Trophoblast cell (in vitro differentiated cells and primary cell): ENCODE measurements at regions not wholly inside any gene's neighbourhood (a gene's known extent, or its start where the extent isn't known, plus 50 kb on each side); places are given as distances from the start of the nearest gene placed in this dataset.
A peak's percentile ranks its signal among the peaks of the same experiment; 100 is the strongest.

ENCODE experiments used
- DNase-seq, 2 donors: peaks; one replicate each; pipeline ENCODE4 v3.0.0-alpha.2; 2016
- H2AFZ ChIP-seq: 2 replicates; pipeline ENCODE4 v1.6.1; 2013; ENCODE audit warnings: low read length, moderate library complexity, mild to moderate bottlenecking; ENCODE audit not compliant: insufficient read depth, poor library complexity
- H2AK5ac ChIP-seq: 2 replicates; pipeline ENCODE4 v1.6.1; 2013; ENCODE audit warnings: mild to moderate bottlenecking, low read length
- H2BK120ac ChIP-seq: 2 replicates; pipeline ENCODE4 v1.6.1; 2013; ENCODE audit warnings: low read length, mild to moderate bottlenecking, moderate library complexity; ENCODE audit not compliant: insufficient read depth, poor library complexity
- H2BK12ac ChIP-seq: 2 replicates; pipeline ENCODE4 v1.6.1; 2013; ENCODE audit warnings: mild to moderate bottlenecking, low read length, moderate library complexity
- H2BK5ac ChIP-seq: 2 replicates; pipeline ENCODE4 v1.6.1; 2013; ENCODE audit warnings: low read length, low read depth, moderate library complexity, mild to moderate bottlenecking; ENCODE audit not compliant: poor library complexity
- H3K14ac ChIP-seq: 2 replicates; pipeline ENCODE4 v1.6.1; 2013; ENCODE audit warnings: mild to moderate bottlenecking, low read length
- H3K18ac ChIP-seq: 2 replicates; pipeline ENCODE4 v1.6.1; 2013; ENCODE audit warnings: mild to moderate bottlenecking, low read length
- H3K23ac ChIP-seq: 2 replicates; pipeline ENCODE4 v1.6.1; 2013; ENCODE audit warnings: low read length
- H3K27ac ChIP-seq: 2 replicates; pipeline ENCODE4 v1.5.1; 2013; ENCODE audit warnings: low read depth, mild to moderate bottlenecking, inconsistent platforms, low read length, moderate library complexity
- H3K27me3 ChIP-seq: 2 replicates; pipeline ENCODE4 v1.6.1; 2013; ENCODE audit warnings: inconsistent platforms, mild to moderate bottlenecking, low read length, moderate library complexity; ENCODE audit not compliant: insufficient read depth
- H3K36me3 ChIP-seq, 2 experiments: 1 replicate in 1 of 2; 2 replicates in 1 of 2; pipeline ENCODE4 v1.6.1; 2013; ENCODE audit warnings: low read length in 2 of 2, mild to moderate bottlenecking in 2 of 2, moderate library complexity in 1 of 2; ENCODE audit not compliant: insufficient read depth in 2 of 2, control insufficient read depth in 1 of 2
- H3K4ac ChIP-seq: 2 replicates; pipeline ENCODE4 v1.6.1; 2013; ENCODE audit warnings: low read depth, mild to moderate bottlenecking, low read length, moderate library complexity
- H3K4me1 ChIP-seq, 2 experiments: 1 replicate in 1 of 2; 2 replicates in 1 of 2; pipeline ENCODE4 v1.6.1; 2013; ENCODE audit warnings: low read length in 2 of 2, mild to moderate bottlenecking in 2 of 2, moderate library complexity in 1 of 2; ENCODE audit not compliant: insufficient read depth in 2 of 2, control insufficient read depth in 1 of 2
- H3K4me2 ChIP-seq: 2 replicates; pipeline ENCODE4 v1.6.1; 2013; ENCODE audit warnings: inconsistent platforms, mild to moderate bottlenecking, low read length, moderate library complexity
- H3K4me3 ChIP-seq: 2 replicates; pipeline ENCODE4 v1.5.1; 2013; ENCODE audit warnings: mild to moderate bottlenecking, low read depth, low read length, inconsistent platforms
- H3K79me1 ChIP-seq: one replicate; pipeline ENCODE4 v1.6.1; 2013; ENCODE audit warnings: low read length
- H3K79me2 ChIP-seq: 2 replicates; pipeline ENCODE4 v1.6.1; 2013; ENCODE audit warnings: low read length, mild to moderate bottlenecking; ENCODE audit not compliant: control insufficient read depth, insufficient read depth, poor library complexity
- H3K9ac ChIP-seq: 2 replicates; pipeline ENCODE4 v1.6.1; 2013; ENCODE audit warnings: mild to moderate bottlenecking, low read length
- H3K9me3 ChIP-seq: 2 replicates; pipeline ENCODE4 v1.6.1; 2013; ENCODE audit warnings: low read depth, mild to moderate bottlenecking, control low read depth, inconsistent platforms, low read length; ENCODE audit not compliant: insufficient read depth
- H4K12ac ChIP-seq: 2 replicates; pipeline ENCODE4 v1.6.1; 2013; ENCODE audit warnings: low read depth, mild to moderate bottlenecking, low read length, moderate library complexity
- H4K8ac ChIP-seq: 2 replicates; pipeline ENCODE4 v1.6.1; 2013; ENCODE audit warnings: low read depth, mild to moderate bottlenecking, low read length, moderate library complexity
- H4K91ac ChIP-seq: one replicate; pipeline ENCODE4 v1.6.1; 2013; ENCODE audit warnings: low read depth, mild to moderate bottlenecking, low read length, moderate library complexity
- WGBS: extraction: QIAGEN DNeasy Blood & Tissue Kit; methylation state at CpG from one replicate; pipeline ENCODE4 v1.1.7; 2013; ENCODE audit warnings: missing lambda C conversion rate; ENCODE audit not compliant: insufficient read length, insufficient coverage; ENCODE audit errors: extremely low coverage; 5-methylcytosine and 5-hydroxymethylcytosine counted together

DNA sequence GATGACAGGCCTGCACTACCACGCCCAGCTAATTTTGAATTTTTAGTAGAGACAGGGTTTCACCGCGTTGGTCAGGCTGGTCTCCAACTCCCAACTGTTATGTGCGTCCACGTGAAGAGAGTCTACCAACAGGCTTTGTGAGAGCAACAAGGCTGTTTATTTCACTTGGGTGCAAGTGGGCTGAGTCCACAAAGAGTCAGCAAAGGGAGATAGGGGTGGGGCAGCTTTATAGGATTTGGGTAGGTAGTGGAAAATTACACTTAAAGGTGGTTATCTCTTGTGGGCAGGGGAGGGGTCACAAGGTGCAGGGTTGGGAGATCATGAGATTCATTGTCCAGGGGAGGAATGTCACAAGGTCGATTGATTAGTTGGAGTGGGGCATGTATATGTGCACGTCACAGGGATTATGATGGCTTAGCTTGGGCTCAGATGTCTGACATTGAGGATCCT, 111.6 kb downstream of the GOSR1 start:
- Histone ChIP-seq H2AFZ (no peak overlapping the region), H2BK12ac (no peak overlapping the region), H3K23ac (no peak overlapping the region), H3K4me2 (no peak overlapping the region), H3K79me2 (no peaks in the 10 kb centered on the region), H3K4me3 (no peak overlapping the region), H2BK120ac (no peak overlapping the region), H3K79me1 (peaks cover 2% of the 10 kb centered on the region), H4K91ac (no peak overlapping the region), H3K9me3 (no peaks in the 10 kb centered on the region), H3K14ac (no peak overlapping the region), H4K8ac (no peak overlapping the region), H3K4me1 (no peaks in the 10 kb centered on the region), H3K18ac (no peak overlapping the region), H3K4ac (no peak overlapping the region), H2AK5ac (no peak overlapping the region), H2BK5ac (no peak overlapping the region), H4K12ac (no peak overlapping the region), H3K9ac (no peak overlapping the region), H3K27ac (no peak overlapping the region), H3K36me3 (no peaks in the 10 kb centered on the region), H3K27me3 (no peaks in the 10 kb centered on the region)
- WGBS: no CpG with 5 or more reads among the region's 7 CpGs
- no peak for DNase-seq

- Histone ChIP-seq H3K79me1 (peaks cover 2% of the 10 kb centered on the region), H4K12ac (no peak overlapping the region), H4K8ac (no peak overlapping the region), H3K4ac (no peak overlapping the region), H2AK5ac (peak overlapping the region; percentile 31), H4K91ac (no peak overlapping the region), H3K4me1 (no peaks in the 10 kb centered on the region), H2AFZ (no peak overlapping the region), H2BK12ac (no peak overlapping the region), H3K9ac (no peak overlapping the region), H2BK120ac (no peak overlapping the region), H3K9me3 (no peaks in the 10 kb centered on the region), H3K27me3 (no peaks in the 10 kb centered on the region), H3K4me3 (no peak overlapping the region), H3K79me2 (no peaks in the 10 kb centered on the region), H3K23ac (no peak overlapping the region), H3K36me3 (peaks cover 0 to 2% of the 10 kb centered on the region in 2 experiments), H3K14ac (no peak overlapping the region), H3K18ac (no peak overlapping the region), H3K4me2 (no peak overlapping the region), H2BK5ac (no peak overlapping the region), H3K27ac (no peak overlapping the region)
- DNase-seq: no peak
- WGBS: no CpG with 5 or more reads among the region's 5 CpGs
These were observed 109.8 kb downstream of the GOSR1 start for GRCh38 chr17:30586818-30587595.

- no peak overlapping the region for H4K91ac ChIP-seq
- H3K14ac ChIP-seq: no peak overlapping the region
- no peak overlapping the region for H2BK12ac ChIP-seq
- H3K27ac ChIP-seq: no peak overlapping the region
- H2AFZ ChIP-seq: no peak overlapping the region
- DNase-seq: no peak
- no peak overlapping the region for H3K23ac ChIP-seq
- H3K36me3 ChIP-seq: peaks cover 0 to 2% of the 10 kb centered on the region in 2 experiments
- H3K4ac ChIP-seq: no peak overlapping the region
- H3K4me2 ChIP-seq: no peak overlapping the region
- no peak overlapping the region for H2AK5ac ChIP-seq
- WGBS: no CpG with 5 or more reads among the region's 5 CpGs
- H3K4me3 ChIP-seq: no peak overlapping the region
- H3K4me1 ChIP-seq: no peaks in the 10 kb centered on the region
- no peaks in the 10 kb centered on the region for H3K9me3 ChIP-seq
- H3K79me2 ChIP-seq: no peaks in the 10 kb centered on the region
- no peak overlapping the region for H2BK120ac ChIP-seq
- H3K18ac ChIP-seq: no peak overlapping the region
- no peaks in the 10 kb centered on the region for H3K27me3 ChIP-seq
- H3K9ac ChIP-seq: no peak overlapping the region
- no peak overlapping the region for H2BK5ac ChIP-seq
- H4K8ac ChIP-seq: no peak overlapping the region
- peaks cover 2% of the 10 kb centered on the region for H3K79me1 ChIP-seq
- no peak overlapping the region for H4K12ac ChIP-seq
These were observed 107.6 kb downstream of the GOSR1 start for GRCh38 chr17:30584810-30585209.

GRCh38 chr17:30580916-30581315, 103.7 kb downstream of the GOSR1 start:
- Histone ChIP-seq H3K9me3 (no peaks in the 10 kb centered on the region), H3K23ac (no peak overlapping the region), H2AK5ac (no peak overlapping the region), H3K4ac (no peak overlapping the region), H4K91ac (no peak overlapping the region), H2BK120ac (no peak overlapping the region), H3K9ac (no peak overlapping the region), H4K12ac (no peak overlapping the region), H2AFZ (no peak overlapping the region), H3K27me3 (no peaks in the 10 kb centered on the region), H2BK5ac (no peak overlapping the region), H3K4me3 (no peak overlapping the region), H3K4me1 (no peaks in the 10 kb centered on the region), H3K14ac (no peak overlapping the region), H3K4me2 (no peak overlapping the region), H3K36me3 (peaks cover 0 to 2% of the 10 kb centered on the region in 2 experiments), H4K8ac (no peak overlapping the region), H3K79me1 (no peaks in the 10 kb centered on the region), H3K18ac (no peak overlapping the region), H3K79me2 (no peaks in the 10 kb centered on the region), H2BK12ac (no peak overlapping the region), H3K27ac (no peak overlapping the region)
- WGBS: no CpG with 5 or more reads among the region's 2 CpGs
- DNase-seq: no peak
